Stomach smooth muscle (tissue), 2 donors: ENCODE measurements at regions not wholly inside any gene's neighbourhood (a gene's known extent, or its start where the extent isn't known, plus 50 kb on each side); places are given as distances from the start of the nearest gene placed in this dataset.

Source experiments
- H3K27ac ChIP-seq: one replicate; pipeline ENCODE4 v1.7.0; 2013; ENCODE audit warnings: mild to moderate bottlenecking, low read length, inconsistent platforms
- H3K27me3 ChIP-seq, 2 donors: one replicate each; pipeline ENCODE4 v1.7.0; 2013; ENCODE audit warnings: low read length in 2 of 2; ENCODE audit not compliant: insufficient read depth in 2 of 2, control insufficient read depth in 1 of 2
- H3K36me3 ChIP-seq, 2 donors: one replicate each; pipeline ENCODE4 v1.7.0; 2013; ENCODE audit warnings: low read length in 2 of 2; ENCODE audit not compliant: control insufficient read depth in 2 of 2, insufficient read depth in 2 of 2
- H3K4me1 ChIP-seq: one replicate; pipeline ENCODE4 v1.7.0; 2013; ENCODE audit warnings: low read length; ENCODE audit not compliant: control insufficient read depth, insufficient read depth
- H3K4me3 ChIP-seq, 2 donors: one replicate each; pipeline ENCODE4 v1.7.0; 2013; ENCODE audit warnings: low read length in 2 of 2
- H3K9ac ChIP-seq, 2 donors: one replicate each; pipeline ENCODE4 v1.7.0; 2013; ENCODE audit warnings: low read length in 2 of 2, mild to moderate bottlenecking in 1 of 2
- H3K9me3 ChIP-seq, 2 donors: one replicate each; pipeline ENCODE4 v1.7.0; 2013; ENCODE audit warnings: low read length in 2 of 2; ENCODE audit not compliant: control insufficient read depth in 2 of 2
- donor health status: healthy.
- donor health status: Pancreatic carcinoma.

GRCh38 chr18:44411976-44412375 lies 268.7 kb upstream of the SETBP1 start:
- Histone ChIP-seq H3K9ac (no peak overlapping the region), H3K27ac (no peak overlapping the region), H3K36me3 (no peaks in the 10 kb centered on the region), H3K4me1 (no peaks in the 10 kb centered on the region), H3K9me3 (peaks cover 0 to 2% of the 10 kb centered on the region in 2 donors), H3K4me3 (no peak overlapping the region), H3K27me3 (no peaks in the 10 kb centered on the region)

- Histone ChIP-seq H3K4me1 (peaks cover 4% of the 10 kb centered on the region), H3K9me3 (no peaks in the 10 kb centered on the region), H3K9ac (peak overlapping the region in 1 of 2 donors; percentile 6), H3K27ac (peak overlapping the region; percentile 37), H3K27me3 (no peaks in the 10 kb centered on the region), H3K36me3 (no peaks in the 10 kb centered on the region), H3K4me3 (peak overlapping the region in 1 of 2 donors; percentile 15)
Observed at GRCh38 chr18:44423814-44424644, 256.7 kb upstream of the SETBP1 start.

- Histone ChIP-seq H3K4me3 (peak overlapping the region in 1 of 2 donors; percentile 6), H3K9ac (no peak overlapping the region), H3K27me3 (no peaks in the 10 kb centered on the region), H3K4me1 (peaks cover 4% of the 10 kb centered on the region), H3K27ac (peak overlapping the region; percentile 37), H3K36me3 (no peaks in the 10 kb centered on the region), H3K9me3 (no peaks in the 10 kb centered on the region)
Observed at GRCh38 chr18:44424645-44425035, 256.0 kb upstream of the SETBP1 start.

GRCh38 chr18:44425161-44425560 lies 255.5 kb upstream of the SETBP1 start:
- H3K9me3 ChIP-seq = no peaks in the 10 kb centered on the region
- H3K4me1 ChIP-seq = peaks cover 4% of the 10 kb centered on the region
- no peaks in the 10 kb centered on the region for H3K27me3 ChIP-seq
- H3K27ac ChIP-seq = no peak overlapping the region
- no peak overlapping the region for H3K9ac ChIP-seq
- H3K36me3 ChIP-seq = no peaks in the 10 kb centered on the region
- no peak overlapping the region for H3K4me3 ChIP-seq

GRCh38 chr18:44437603-44438002 lies 243.1 kb upstream of the SETBP1 start:
- H3K9me3 ChIP-seq = no peaks in the 10 kb centered on the region
- H3K9ac ChIP-seq = no peak overlapping the region
- no peaks in the 10 kb centered on the region for H3K4me1 ChIP-seq
- H3K36me3 ChIP-seq = no peaks in the 10 kb centered on the region
- no peaks in the 10 kb centered on the region for H3K27me3 ChIP-seq
- no peak overlapping the region for H3K27ac ChIP-seq
- H3K4me3 ChIP-seq = no peak overlapping the region

GRCh38 chr18:44450226-44450625 lies 230.5 kb upstream of the SETBP1 start:
- Histone ChIP-seq H3K4me3 (no peak overlapping the region), H3K9ac (no peak overlapping the region), H3K27ac (no peak overlapping the region), H3K4me1 (no peaks in the 10 kb centered on the region), H3K9me3 (no peaks in the 10 kb centered on the region), H3K27me3 (no peaks in the 10 kb centered on the region), H3K36me3 (no peaks in the 10 kb centered on the region)

- no peaks in the 10 kb centered on the region for H3K9me3 ChIP-seq
- H3K36me3 ChIP-seq = no peaks in the 10 kb centered on the region
Observed at GRCh38 chr18:44452346-44452745, 228.3 kb upstream of the SETBP1 start.

GRCh38 chr18:44453505-44453904 lies 227.2 kb upstream of the SETBP1 start:
- no peak overlapping the region for H3K9ac ChIP-seq
- no peaks in the 10 kb centered on the region for H3K9me3 ChIP-seq
- no peaks in the 10 kb centered on the region for H3K27me3 ChIP-seq
- no peaks in the 10 kb centered on the region for H3K4me1 ChIP-seq
- H3K36me3 ChIP-seq = no peaks in the 10 kb centered on the region
- H3K27ac ChIP-seq = no peak overlapping the region
- H3K4me3 ChIP-seq = no peak overlapping the region

More at GRCh38 chr18:44452346-44452745, 228.3 kb upstream of the SETBP1 start:
- Histone ChIP-seq H3K4me3 (no peak overlapping the region), H3K9ac (no peak overlapping the region), H3K4me1 (no peaks in the 10 kb centered on the region), H3K27ac (no peak overlapping the region), H3K27me3 (no peaks in the 10 kb centered on the region)

- Histone ChIP-seq H3K4me1 (no peaks in the 10 kb centered on the region), H3K9ac (no peak overlapping the region), H3K36me3 (no peaks in the 10 kb centered on the region), H3K27ac (no peak overlapping the region), H3K9me3 (no peaks in the 10 kb centered on the region), H3K27me3 (no peaks in the 10 kb centered on the region), H3K4me3 (no peak overlapping the region)
Observed at GRCh38 chr18:44458777-44459176, 221.9 kb upstream of the SETBP1 start.

- no peaks in the 10 kb centered on the region for H3K36me3 ChIP-seq
- no peaks in the 10 kb centered on the region for H3K27me3 ChIP-seq
- H3K4me3 ChIP-seq = no peak overlapping the region
- H3K27ac ChIP-seq = no peak overlapping the region
- no peaks in the 10 kb centered on the region for H3K9me3 ChIP-seq
- H3K9ac ChIP-seq = no peak overlapping the region
- H3K4me1 ChIP-seq = peaks cover 4% of the 10 kb centered on the region
Observed at GRCh38 chr18:44464398-44465180, 216.1 kb upstream of the SETBP1 start.
